H4 (cell line): ENCODE measurements at regions not wholly inside any gene's neighbourhood (a gene's known extent, or its start where the extent isn't known, plus 50 kb on each side); places are given as distances from the start of the nearest gene placed in this dataset.

Source experiments
- DNase-seq: peaks from one replicate; pipeline ENCODE4 v3.0.0-alpha.2; 2015; ENCODE audit warnings: low spot score

DNA sequence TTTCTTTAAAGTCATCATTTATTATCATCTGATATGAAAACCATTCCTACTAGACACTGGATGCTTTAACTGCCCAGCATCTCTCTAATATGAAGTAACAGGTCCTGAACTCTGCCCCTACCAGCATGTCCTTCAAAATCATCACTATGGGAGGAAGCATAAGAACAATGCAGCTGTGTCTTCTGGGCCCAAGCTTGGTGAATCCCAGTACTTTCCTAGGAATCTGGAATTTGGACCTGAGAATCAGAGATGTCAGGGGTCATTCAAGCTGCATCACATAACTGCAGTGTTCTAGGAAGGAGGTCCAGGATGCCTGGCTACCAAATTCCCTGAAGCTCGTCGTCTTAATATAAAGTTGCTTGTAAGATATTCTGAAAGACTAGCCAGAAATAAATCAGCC lies 182.7 kb downstream of the AHR start:
- DNase-seq, result no peak

DNA sequence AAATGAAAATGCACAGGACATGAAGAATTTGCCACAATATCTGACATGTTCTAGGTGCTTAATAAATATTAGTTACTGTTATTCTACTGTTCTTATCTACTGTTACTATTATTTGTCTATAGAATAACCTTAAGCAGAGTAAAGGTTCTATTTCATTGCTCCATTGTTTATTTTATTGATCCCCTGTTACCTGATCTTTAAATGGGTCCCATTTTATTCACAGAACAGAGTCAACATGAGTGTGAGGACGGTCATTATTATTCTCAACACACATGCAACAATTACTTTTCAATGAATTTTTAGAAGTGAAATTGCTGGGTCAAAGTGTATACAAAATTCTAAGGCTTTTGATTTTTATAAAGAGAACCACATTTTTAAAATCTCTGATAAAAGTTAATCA lies 186.9 kb downstream of the AHR start:
- no peak for DNase-seq

DNA sequence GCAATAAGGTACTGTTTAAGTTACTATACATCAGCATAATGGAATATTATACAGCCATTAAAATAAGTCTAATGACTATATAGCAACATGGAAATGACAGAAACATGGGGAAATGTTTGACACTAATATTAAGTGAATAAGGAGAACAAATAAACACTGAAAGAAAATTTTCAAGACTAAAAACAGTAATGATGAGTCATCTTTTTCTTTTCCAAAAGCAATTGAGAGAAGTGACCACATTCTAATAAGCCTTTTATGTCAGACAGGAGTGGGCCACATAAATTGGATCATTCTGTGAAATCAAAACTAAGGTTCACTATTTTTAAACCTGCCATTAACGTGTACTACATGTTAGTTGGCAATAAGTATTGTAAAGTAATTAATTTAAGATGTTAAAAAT lies 187.5 kb downstream of the AHR start:
- no peak for DNase-seq

DNA sequence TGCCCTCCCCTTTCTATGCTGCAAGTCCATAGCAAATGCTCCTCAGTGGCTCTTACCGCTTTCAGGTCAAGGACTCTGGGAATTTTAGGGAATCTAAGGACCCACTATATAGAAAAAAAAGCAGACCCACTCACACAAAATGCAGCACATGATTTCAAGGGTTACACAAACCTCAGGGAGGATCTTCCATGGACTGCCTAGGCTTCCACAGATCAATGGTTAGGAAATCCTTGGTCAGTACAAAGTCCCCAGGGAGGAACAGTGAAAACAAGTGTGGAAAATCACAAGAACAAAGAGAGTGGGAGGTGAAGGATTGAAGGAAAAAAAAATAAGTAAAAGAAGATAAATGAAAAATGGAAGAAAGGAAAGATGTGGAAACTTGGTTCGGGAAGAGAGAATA lies 188.4 kb downstream of the AHR start:
- no peak for DNase-seq

DNA sequence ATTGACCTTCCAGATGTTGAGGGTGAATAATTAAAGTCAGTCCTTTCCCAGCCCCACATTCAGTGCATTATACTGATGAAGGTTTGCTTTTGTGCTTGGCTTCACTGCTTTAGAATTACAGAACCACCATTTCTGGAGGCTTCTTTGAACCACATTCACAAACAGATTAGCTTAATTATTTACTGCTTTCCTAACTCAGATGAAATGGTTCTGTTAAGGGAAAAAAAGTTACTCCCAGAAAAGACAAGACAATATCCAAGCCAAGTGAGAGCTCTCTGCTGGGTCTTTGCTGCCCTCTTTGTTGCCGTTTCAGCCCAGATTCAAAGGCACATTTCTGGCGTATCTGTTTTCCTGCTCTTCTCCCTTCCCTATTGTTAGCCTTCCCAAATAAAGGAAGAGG lies 188.9 kb downstream of the AHR start:
- DNase-seq, result no peak

DNA sequence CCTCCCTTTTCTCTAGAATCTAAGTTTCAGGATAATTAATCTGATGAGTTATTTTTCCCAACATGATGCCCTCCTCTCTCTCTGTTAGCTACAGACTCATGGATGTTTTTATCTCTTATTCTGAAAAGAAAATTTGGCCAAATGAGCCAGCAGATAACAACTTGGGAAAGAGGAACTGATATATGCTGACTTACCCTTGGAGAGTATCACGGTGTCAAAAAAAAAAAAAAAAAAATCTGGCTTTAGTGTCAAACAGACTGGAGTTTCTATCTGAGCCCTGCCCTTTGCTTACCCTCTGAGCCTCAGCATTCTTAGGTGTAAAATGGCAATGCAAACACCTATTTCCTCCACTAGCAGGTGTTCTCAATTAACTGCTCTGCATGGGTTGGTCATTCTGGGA lies 190.4 kb downstream of the AHR start:
- DNase-seq, result no peak

DNA sequence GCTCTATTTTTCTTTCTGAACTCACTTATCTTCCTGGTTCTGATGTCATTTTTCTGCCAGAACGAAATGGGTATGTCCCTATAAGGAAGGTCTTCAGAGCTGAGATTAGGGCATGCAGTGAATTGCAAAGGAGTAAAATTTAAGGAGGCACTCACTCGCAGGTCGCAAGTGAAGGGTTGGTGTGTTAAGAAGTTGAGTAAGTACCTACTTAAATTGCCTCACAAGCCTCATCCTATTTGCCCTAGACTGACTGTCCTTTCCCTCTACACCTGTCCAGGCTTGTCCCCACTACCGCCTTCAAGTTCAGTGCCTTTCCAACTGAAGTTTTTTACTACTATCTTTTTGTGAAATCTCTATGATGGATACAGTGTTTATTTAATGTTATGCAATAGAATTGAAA lies 191.5 kb downstream of the AHR start:
- no peak for DNase-seq

DNA sequence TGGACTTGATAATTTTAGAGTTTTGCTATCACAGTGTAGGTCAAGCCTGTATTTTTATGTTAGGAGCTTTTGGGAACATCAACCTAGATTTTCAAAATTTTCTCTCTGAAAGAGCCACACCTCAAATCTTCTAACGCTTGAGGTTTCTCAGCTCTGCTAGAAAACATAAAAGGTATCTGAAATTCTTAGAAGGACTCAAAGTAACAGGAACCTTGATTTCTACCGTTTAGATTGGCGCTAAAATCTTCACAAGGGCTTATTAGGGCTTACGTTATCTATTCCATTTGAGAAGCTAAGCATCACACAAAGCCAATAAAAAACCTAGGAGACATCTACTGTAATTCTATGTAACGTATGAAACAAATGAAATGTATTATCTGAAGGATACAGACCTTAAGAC lies 192.4 kb downstream of the AHR start:
- no peak for DNase-seq

DNA sequence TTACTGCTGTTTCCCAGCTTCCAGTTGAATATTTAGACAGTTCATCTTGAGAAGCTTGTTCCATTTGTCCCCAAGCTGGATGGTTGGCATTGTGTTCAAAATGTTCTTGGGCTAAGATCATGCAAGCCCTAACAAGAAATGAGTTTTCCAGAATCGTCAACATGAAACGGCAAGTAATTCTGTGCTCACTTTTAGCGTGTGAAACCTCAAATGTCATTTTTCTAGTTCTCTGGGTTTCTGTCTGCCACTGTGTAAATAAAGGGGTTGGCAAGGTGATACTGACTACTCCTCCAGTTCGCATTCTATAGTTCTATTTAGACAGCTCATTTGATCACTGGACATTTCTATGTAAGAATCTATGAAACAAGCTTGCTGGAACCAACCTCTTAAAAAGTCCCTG lies 194.0 kb downstream of the AHR start:
- DNase-seq, result no peak

DNA sequence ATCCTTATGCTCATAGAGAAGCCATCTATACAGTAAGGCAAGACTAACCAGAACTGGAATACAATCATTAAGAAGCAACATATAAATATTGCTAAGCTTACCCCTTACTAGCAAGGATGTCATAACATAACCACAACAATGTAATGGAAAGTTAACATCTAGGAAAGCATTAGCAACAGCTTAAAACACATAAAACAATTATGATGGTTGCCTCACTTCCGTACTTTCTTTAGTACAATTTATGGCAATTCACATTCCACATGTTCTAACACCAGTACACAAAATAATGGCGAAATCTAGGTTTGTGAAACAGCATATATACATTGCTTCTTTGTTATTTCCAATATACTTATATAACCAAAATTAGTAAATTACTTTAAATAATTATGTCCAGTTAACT lies 195.0 kb downstream of the AHR start:
- DNase-seq, result no peak

DNA sequence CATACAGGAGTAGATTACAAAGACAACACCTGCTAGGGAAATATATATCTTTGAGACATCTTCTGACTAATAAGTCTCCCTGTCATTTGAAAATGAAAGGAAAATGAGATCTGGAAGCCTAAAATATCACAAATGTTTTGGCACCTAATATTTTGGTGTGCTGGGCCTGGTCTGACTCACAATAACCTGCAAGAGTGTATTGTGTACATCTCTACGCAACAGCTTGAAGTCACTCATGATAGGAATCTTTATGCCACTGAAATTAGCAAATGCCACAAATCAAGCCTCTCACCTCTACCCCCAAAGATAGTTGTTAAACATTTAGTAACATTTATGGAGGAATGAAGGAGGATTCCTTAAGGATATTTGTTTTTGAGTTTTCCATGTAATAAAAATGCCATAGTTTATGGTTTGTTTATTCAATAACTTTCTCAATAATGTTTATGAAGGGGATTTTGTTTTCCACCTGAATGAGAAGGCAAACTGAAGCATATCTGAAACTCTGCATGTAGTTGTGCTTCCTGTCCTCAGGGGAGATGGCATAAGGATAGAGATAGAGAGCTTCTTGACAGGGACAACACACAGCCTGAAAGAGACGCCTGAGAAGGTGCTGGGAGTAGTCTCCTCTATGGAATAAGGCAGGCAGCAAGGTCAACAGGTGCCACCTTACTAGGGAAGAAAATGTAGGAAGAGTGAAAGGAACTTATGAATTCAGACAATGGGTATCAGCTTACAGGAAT lies 197.4 kb downstream of the AHR start:
- DNase-seq, result no peak

DNA sequence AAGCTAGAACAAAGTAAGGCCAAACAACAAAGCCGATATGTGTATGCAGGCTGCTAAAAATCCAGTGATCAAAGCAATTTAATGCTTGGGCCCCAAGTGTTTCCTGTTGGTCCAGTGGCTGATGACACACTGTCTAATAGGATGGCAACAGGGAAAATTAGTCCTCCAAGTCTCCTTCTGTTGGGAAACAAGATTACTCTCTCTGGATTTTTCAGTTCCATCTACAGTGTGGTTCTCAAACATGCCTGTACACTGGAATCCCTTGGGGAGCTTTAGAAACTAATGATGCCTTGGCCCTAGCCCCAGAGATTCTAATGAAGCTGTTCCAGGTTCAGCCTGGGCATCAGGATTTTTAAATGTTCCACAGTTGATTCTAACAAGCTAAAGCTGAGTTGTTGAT lies 198.7 kb downstream of the AHR start:
- DNase-seq, result no peak

DNA sequence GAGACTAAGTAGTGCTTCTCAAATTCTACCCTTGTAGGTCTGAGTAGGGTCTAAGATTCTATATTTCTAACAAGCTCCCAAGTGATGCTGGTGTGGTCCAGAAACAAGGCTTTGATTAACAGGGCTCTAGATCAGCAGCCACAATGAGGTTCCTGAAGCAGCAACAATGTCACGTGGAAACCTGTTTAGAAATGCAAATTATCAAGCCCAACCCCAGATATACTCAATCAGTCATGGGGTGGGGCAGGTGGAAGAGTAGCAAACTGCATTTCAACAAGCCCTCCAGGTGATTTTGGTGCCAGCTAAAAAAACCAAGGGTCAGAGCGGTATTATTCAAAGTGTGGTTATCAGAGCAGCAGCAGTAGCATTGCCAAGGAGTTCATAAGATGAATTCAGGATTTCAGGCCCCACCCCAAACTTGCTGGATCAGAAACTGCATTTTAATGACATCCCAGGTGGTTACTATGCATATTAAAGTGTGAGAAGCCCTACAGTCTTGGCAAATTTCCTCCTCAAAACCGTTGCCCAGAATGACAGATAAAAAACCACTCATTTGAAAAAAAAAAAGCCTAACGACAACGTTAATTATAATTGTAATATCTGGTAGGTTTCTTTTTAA lies 199.2 kb downstream of the AHR start:
- DNase-seq, result no peak

DNA sequence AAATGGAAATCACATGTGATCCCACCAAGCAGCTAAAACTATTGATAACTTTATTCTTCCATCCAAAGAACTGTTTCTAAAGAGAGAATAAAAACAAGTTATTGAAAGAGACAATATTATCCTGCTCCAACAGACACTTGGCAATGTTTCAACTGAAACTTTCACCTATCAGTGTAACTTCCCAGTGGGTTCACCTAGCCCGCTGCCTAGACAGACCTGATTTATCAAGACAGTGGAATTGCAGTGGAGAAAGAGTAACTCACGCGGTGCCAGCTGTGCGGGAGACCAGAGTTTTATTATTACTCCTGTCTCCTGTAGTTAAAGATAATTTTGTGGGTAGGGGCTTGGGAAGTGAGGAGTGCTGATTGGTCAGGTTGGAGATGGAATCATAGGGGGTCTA lies 199.8 kb downstream of the AHR start:
- DNase-seq, result no peak

DNA sequence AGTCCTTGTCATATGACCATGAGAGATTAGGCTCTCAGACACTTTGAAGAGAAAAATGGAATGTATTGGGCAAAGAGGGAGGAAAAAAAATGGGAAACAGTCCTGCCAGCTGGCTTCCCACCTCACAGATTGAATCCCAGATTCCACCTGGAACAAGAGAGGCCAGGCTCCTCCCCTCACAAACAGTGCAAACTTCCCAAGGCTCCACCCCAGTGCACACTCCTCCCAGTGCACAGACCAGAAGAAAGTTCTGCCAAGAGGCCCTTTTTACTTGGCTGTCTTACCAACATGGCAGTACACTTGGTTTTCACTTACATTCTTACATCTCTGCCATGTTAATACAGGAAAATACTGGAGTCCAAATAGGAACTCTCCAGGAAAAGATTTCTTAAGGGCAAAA lies 202.3 kb downstream of the AHR start:
- no peak for DNase-seq

DNA sequence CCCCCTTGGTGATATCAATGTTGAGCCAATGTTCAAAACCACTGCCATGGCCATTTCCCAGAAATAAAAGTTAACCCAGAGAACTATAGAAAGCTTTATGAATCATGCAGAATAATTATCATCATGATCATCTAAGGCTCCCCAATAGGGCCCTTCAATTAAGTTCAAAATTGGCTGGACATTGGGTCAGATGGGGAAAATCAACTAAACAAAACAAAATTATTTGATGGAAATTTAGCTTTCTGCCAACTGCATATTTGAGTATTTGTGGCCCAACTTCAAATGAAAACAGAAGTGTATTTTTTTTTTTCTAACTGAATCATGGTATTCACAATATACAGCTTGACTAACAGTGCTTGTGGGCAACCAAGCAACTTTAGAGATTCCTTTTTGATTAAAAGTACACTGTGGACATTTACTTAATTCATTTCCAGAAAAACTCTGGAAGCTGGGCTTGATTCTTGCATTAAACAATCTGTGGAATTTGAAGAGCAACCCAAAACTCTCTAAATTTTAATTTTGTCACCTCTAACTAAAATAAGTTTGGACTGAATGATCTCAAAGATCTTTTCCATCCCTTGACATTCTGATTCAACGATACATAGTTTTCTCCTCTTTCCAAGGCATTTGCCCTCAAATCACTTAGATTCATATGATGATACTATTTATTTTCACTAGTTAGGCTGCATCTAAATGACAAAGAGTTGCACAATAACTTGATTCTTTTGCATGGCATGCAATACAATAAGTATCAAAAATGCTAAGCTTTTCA lies 203.2 kb downstream of the AHR start:
- DNase-seq, result no peak

DNA sequence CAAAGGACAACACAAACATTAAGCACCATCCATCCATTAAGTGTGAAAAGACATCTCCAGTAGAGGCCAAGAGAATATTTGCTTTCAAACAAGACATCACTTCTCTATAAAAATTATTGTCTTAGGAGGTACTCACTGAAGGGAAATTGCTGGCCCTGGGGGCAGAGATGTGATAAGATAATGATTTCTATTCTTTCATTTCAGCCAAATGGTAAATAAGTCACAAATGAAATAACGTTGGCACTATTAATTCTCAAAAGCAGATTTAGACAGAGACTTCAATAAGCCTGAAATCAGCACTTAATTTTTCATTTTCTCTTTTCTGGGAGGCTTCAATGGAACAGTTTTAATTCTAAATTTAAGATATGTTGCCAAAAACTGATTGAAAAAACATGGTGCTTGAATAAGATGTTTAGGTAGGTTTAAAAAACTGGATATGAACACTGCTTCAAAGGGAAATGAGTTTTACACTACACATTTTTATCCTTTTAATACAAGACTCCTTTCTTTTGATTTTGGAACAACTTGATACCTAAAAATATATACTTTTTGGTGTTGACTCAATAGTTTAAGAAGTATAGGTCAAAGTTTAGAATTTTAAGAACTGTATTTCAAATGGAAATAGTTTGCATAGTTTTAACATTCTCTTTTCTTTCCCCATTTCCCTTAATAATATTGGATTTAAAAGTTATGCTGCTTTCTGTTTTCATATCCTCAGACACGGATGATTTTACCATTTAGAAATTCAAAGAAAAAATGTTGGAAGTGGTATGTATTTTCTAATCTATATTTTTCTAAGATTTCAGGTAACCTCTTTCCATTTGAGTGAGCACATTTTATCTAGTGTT lies 204.0 kb downstream of the AHR start:
- DNase-seq, result no peak

DNA sequence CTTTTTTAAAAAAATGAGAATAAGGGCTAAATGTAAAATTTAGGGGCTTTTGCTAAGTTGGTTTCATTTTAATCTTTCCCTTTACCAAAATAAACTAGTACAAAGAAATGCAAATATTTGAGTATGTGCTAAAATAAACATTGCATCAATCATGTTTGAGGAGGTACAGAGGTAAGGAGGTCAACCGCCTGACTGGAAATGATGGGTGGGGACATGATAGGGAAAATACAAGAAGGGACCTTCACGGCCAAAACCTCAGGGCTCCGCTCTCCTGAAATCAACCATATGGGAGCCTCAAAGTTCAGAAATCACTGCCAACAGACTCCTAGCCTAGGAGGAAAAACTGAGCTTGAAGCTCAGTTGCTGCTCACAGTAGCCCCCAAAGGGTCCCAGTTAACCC lies 207.6 kb downstream of the AHR start:
- DNase-seq, result no peak

DNA sequence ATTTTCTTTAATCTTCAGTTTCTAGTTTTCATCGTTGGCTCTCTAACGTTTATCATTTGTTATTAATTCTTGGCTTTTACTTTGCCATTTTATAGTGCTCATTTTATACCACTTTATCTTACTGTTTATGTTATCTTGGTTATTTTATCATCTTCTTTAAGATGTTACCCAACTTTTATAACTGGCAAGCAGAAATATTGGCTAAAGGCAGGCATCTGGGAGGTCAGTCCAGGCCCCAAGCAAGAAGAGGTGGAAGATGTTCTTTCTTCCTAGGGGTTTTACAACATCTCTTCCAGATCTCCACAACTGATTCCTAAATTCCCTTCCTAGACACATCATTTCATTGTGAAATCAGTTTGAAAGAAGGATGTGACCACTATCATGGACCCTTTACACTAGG lies 208.1 kb downstream of the AHR start:
- DNase-seq, result no peak

DNA sequence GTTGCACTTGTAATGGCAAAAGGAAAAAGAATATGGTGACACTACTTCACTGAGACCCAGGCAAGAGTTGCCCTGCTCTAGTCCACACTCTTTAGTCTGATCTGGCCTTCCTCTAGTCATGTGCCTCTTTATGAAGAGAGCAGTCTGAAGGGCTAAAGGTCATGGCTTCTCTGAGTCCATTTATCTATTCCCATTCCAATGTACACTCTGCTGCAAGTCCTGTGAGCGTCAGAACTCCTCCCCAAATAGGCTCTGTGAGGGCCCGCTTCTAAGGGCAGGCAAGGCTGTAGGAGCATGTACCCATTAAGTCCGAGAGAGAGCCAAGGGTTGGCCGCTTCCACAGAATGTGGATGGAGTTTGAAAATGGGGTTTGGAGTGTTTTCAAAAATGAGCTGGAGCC lies 209.3 kb downstream of the AHR start:
- DNase-seq, result no peak

DNA sequence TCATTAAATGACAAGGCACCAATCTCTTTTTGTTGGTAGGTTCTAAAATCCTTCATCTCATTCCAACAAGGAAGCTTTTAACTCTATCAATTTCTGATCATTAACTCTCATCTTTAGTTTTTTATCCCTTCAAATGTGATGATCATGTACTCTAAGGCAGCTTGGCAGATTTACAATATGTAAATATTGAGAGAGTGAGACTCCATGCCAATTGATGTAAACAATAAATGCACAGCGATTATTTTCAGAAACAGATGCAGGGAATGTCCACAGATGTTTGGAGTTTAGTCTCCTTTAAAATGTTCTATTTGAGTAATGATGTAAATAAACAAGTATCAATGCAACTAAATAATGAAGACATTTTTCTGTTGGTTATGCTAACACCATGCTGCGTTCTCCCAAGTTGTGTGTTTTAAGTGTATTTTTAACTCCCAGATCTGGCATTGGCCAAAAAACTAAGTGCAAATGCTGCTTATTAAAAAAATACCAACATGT lies 213.8 kb downstream of the AHR start:
- DNase-seq, result no peak

DNA sequence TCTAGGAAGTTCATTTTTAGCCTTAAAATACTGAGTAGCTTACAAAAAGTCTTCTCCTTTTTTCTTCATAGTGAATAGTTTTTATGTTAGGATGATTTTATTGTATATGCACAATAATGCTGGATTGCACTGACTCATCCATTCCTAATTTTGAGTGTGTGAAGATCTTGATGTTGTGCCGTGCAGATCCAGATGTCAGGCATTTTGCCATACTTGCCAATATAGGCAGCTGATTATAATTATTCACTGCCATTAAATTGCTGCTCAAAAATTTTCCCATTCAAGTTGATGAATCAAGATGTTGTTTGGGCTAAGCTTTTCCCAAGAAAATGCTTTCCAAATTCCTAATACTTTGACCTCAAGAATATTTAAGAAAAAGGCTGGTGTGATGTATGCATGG lies 218.3 kb downstream of the AHR start:
- DNase-seq, result no peak
